OCI-LY7 (cell line): ENCODE measurements at regions not wholly inside any gene's neighbourhood (a gene's known extent, or its start where the extent isn't known, plus 50 kb on each side); places are given as distances from the start of the nearest gene placed in this dataset.

Source experiments
- BruUV-seq: library from RNA; stranded (reverse); fragments of 400-500 nt; replicated peaks from 2 replicates; lab custom pipeline; 2021; lab: Mats Ljungman, UMichigan
- CTCF ChIA-PET: fragments of 300-600 bp; sonication (Branson Sonifier 250); formaldehyde crosslinking; loops from one replicate; lab custom pipeline; 2022; ENCODE audit warnings: antibody characterized with exemption; ENCODE audit not compliant: unreplicated experiment; lab: Charles Lee
- POLR2A ChIA-PET: fragments of 300-600 bp; sonication (Branson Sonifier 250); formaldehyde crosslinking; loops from one replicate; lab custom pipeline; 2022; ENCODE audit warnings: antibody characterized with exemption; lab: Charles Lee
- DNase-seq: peaks from one replicate; pipeline ENCODE4 v3.0.0-alpha.2; 2015; ENCODE audit warnings: low spot score
- H2AFZ ChIP-seq: fragments of 200-600 bp; sonication (generic), shearing (Covaris generic); 2 replicates; pipeline ENCODE4 v1.6.1; 2014; ENCODE audit warnings: mild to moderate bottlenecking, antibody characterized with exemption, low read length, moderate library complexity
- H3K27ac ChIP-seq: fragments of 200-600 bp; sonication (generic); 2 replicates; pipeline ENCODE4 v1.5.1; 2014; ENCODE audit warnings: mixed run types, low read depth, mild to moderate bottlenecking, moderate library complexity, low read length, inconsistent platforms; ENCODE audit not compliant: poor library complexity, severe bottlenecking
- H3K36me3 ChIP-seq: fragments of 200-600 bp; sonication (generic); 2 replicates; pipeline ENCODE4 v1.6.1; 2014; ENCODE audit warnings: mild to moderate bottlenecking, antibody characterized with exemption, low read length, moderate library complexity, mixed read lengths; ENCODE audit not compliant: insufficient read depth
- H3K4me1 ChIP-seq: fragments of 200-600 bp; sonication (generic); 2 replicates; pipeline ENCODE4 v1.5.1; 2014; ENCODE audit warnings: mild to moderate bottlenecking, low read length; ENCODE audit not compliant: insufficient read depth, poor library complexity, severe bottlenecking
- H3K4me2 ChIP-seq: fragments of 200-600 bp; sonication (generic); 2 replicates; pipeline ENCODE4 v1.6.1; 2014; ENCODE audit warnings: mild to moderate bottlenecking, low read length
- H3K4me3 ChIP-seq: fragments of 200-600 bp; sonication (generic); 2 replicates; pipeline ENCODE4 v1.5.1; 2014; ENCODE audit warnings: mild to moderate bottlenecking, low read depth, low read length; ENCODE audit not compliant: poor library complexity, severe bottlenecking
- H3K79me2 ChIP-seq: fragments of 200-600 bp; sonication (generic); 2 replicates; pipeline ENCODE4 v1.6.1; 2016; ENCODE audit warnings: low read depth, mild to moderate bottlenecking, low read length, moderate library complexity, mixed read lengths; ENCODE audit not compliant: insufficient read depth
- H3K9me2 ChIP-seq: fragments of 200-600 bp; sonication (generic); 2 replicates; pipeline ENCODE4 v1.6.1; 2016; ENCODE audit warnings: mild to moderate bottlenecking, low read length, mixed read lengths; ENCODE audit not compliant: insufficient read depth
- H3K9me3 ChIP-seq: fragments of 200-600 bp; sonication (generic); 2 replicates; pipeline ENCODE4 v1.6.1; 2014; ENCODE audit warnings: mild to moderate bottlenecking, mixed run types, low read length, mixed read lengths
- H4K20me1 ChIP-seq: fragments of 200-600 bp; sonication (generic); 2 replicates; pipeline ENCODE4 v1.6.1; 2014; ENCODE audit warnings: mild to moderate bottlenecking, antibody characterized with exemption, low read length, moderate library complexity, mixed read lengths; ENCODE audit not compliant: insufficient read depth
- CTCF ChIP-seq: fragments of 200-600 bp; sonication (generic); conservative IDR thresholded peaks from 2 replicates; pipeline ENCODE4 v1.5.1; 2014; ENCODE audit warnings: mild to moderate bottlenecking, antibody characterized with exemption, low read length, moderate library complexity, mixed read lengths
- EZH2phosphoT487 ChIP-seq: fragments of 200-600 bp; sonication (generic); IDR thresholded peaks from 2 replicates; pipeline ENCODE4 v1.6.1; 2018; ENCODE audit warnings: low read depth, borderline replicate concordance, mild to moderate bottlenecking, mixed run types, antibody characterized with exemption, low read length, moderate library complexity, mixed read lengths
- intact Hi-C: fragments of 100-400 bp; cut with micrococcal nuclease; formaldehyde crosslinking; loops from one replicate; pipeline ENCODE4 v1.10.0; 2022; ENCODE audit not compliant: unreplicated experiment

GRCh38 chr6:166045860-166046200, 121.8 kb downstream of the TBXT start:
- no peak overlapping the region for H3K4me2 ChIP-seq
- H3K4me3 ChIP-seq: no peak overlapping the region
- intact Hi-C loops: no loop called here
- no peak overlapping the region for H3K27ac ChIP-seq
- no peaks in the 10 kb centered on the region for H3K79me2 ChIP-seq
- H3K9me3 ChIP-seq: no peaks in the 10 kb centered on the region
- ChIA-PET POLR2A (no interaction called here), CTCF (no interaction called here)
- no peak overlapping the region for H2AFZ ChIP-seq
- BruUV-seq: no TSS peak
- no peaks in the 10 kb centered on the region for H3K36me3 ChIP-seq
- no peaks in the 10 kb centered on the region for H3K4me1 ChIP-seq
- no peaks in the 10 kb centered on the region for H4K20me1 ChIP-seq
- TF ChIP-seq EZH2phosphoT487 (no peak), CTCF (no peak)
- no peaks in the 10 kb centered on the region for H3K9me2 ChIP-seq
- DNase-seq: no peak

- H2AFZ ChIP-seq: no peak overlapping the region
- H3K36me3 ChIP-seq: no peaks in the 10 kb centered on the region
- TF ChIP-seq EZH2phosphoT487 (no peak), CTCF (no peak)
- no peak overlapping the region for H3K4me3 ChIP-seq
- no peaks in the 10 kb centered on the region for H3K9me3 ChIP-seq
- H3K9me2 ChIP-seq: no peaks in the 10 kb centered on the region
- no peak overlapping the region for H3K27ac ChIP-seq
- no peaks in the 10 kb centered on the region for H4K20me1 ChIP-seq
- no peaks in the 10 kb centered on the region for H3K4me1 ChIP-seq
- no TSS peak for BruUV-seq
- CTCF ChIA-PET: no interaction called here
- DNase-seq: no peak
- POLR2A ChIA-PET: no interaction called here
- no peak overlapping the region for H3K4me2 ChIP-seq
- intact Hi-C loops: no loop called here
- H3K79me2 ChIP-seq: no peaks in the 10 kb centered on the region
Measured at GRCh38 chr6:166045173-166045859, 122.3 kb downstream of the TBXT start.

GRCh38 chr6:166041277-166041676, 126.4 kb downstream of the TBXT start:
- Histone ChIP-seq H3K4me1 (no peaks in the 10 kb centered on the region), H4K20me1 (no peaks in the 10 kb centered on the region), H3K36me3 (no peaks in the 10 kb centered on the region), H3K9me3 (no peaks in the 10 kb centered on the region), H3K4me3 (no peak overlapping the region), H3K27ac (no peak overlapping the region), H3K79me2 (no peaks in the 10 kb centered on the region), H3K4me2 (no peak overlapping the region), H3K9me2 (no peaks in the 10 kb centered on the region), H2AFZ (no peak overlapping the region)
- ChIA-PET CTCF (no interaction called here), POLR2A (interaction anchor here (1.3 kb wide), 1 partner anchor 11 kb away, joined by 3 read pairs; no protein-coding TSS in a partner anchor)
- no peak for DNase-seq
- intact Hi-C loops: no loop called here
- TF ChIP-seq EZH2phosphoT487 (no peak), CTCF (no peak)
- no TSS peak for BruUV-seq
